ENCODE measurements at regions not wholly inside any gene's neighbourhood (a gene's known extent, or its start where the extent isn't known, plus 50 kb on each side); places are given as distances from the start of the nearest gene placed in this dataset.

DNA sequence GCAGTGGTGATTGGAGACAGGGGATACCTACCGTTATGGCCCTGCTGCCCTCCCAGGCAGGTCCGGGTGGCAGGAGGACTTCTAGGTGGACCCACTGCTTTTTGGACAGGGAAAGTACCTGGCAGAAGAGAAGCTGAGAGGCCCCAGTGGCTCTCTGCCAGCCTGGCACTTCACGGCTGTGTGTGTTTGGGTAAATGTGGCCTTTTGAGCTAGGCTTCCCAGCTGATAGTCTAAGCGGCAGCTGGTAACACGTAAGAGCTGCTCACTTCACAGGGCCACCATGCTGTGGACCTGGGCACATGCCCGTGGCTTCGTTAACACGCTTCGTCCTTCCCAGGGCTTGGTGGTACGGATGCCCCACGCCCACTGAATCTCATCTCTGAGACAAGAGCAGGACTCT is 92.0 kb upstream of the CLCN4 start:
- 80 to 100% methylated on average over 1 to 3 of the region's 11 CpGs for WGBS, 2 experiments (ENCODE audit: insufficient coverage in 2 of 2)
- no peaks in the 10 kb centered on the region for H3K9me3 ChIP-seq (ENCODE audit: control insufficient read depth, low read length)

DNA sequence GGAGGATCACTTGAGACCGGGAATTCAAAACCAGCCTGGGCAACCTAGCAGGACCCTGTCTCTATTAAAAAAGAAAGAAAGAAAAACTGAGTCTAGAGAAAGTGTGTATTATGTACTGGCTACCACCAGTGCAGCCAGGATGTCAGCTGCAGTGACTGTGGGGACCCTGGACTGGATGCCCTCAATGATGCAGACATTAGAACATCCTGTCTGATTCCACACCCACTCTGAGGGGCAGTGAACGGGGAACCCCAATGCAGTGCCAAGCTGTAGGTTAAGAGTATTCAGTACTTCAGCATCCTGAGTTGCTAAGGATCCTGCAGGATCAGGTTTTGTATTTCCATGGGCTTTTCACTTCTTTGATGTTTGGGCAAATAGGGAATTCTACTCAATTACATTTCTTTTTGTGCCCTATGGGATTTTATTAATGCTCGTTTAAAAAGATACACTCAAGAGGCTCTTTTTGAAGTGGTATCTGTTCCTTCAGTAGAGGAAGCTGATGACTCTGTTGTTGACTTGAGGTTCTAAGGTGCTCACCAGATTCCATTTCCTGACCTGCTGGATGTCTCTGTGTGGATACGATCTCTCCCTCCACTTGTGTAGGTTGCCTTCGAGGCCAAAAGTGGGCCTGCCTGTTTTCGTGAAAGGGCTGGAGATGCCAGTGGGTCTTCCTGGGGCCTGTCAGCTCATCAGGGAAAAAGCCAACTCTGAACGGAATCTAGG is 85.9 kb upstream of the CLCN4 start:
- 100% methylated on average over 1 to 2 of the region's 7 CpGs for WGBS, 2 experiments (ENCODE audit: insufficient coverage in 2 of 2)
- no peak overlapping the region for H3K27ac ChIP-seq (ENCODE audit: low read depth, low read length, severe bottlenecking)
- peaks cover 6% of the 10 kb centered on the region for H3K4me1 ChIP-seq (ENCODE audit: control insufficient read depth, insufficient read depth, low read length, poor library complexity, severe bottlenecking)
- H3K4me3 ChIP-seq (ENCODE audit: extremely low read depth, insufficient read depth, low read length, poor library complexity, severe bottlenecking) = no peak overlapping the region
- peaks cover 36% of the 10 kb centered on the region for H3K36me3 ChIP-seq (ENCODE audit: control insufficient read depth, insufficient read depth, low read length)
- no peaks in the 10 kb centered on the region for H3K9me3 ChIP-seq (ENCODE audit: control insufficient read depth, low read length)

More for the DNA sequence above, 92.0 kb upstream of the CLCN4 start:
- Histone ChIP-seq H3K4me3 (ENCODE audit: extremely low read depth, insufficient read depth, low read length, poor library complexity, severe bottlenecking) (no peak overlapping the region), H3K4me1 (ENCODE audit: control insufficient read depth, insufficient read depth, low read length, poor library complexity, severe bottlenecking) (peaks cover 10% of the 10 kb centered on the region), H3K27ac (ENCODE audit: low read depth, low read length, severe bottlenecking) (no peak overlapping the region), H3K36me3 (ENCODE audit: control insufficient read depth, insufficient read depth, low read length) (peaks cover 25% of the 10 kb centered on the region)

DNA sequence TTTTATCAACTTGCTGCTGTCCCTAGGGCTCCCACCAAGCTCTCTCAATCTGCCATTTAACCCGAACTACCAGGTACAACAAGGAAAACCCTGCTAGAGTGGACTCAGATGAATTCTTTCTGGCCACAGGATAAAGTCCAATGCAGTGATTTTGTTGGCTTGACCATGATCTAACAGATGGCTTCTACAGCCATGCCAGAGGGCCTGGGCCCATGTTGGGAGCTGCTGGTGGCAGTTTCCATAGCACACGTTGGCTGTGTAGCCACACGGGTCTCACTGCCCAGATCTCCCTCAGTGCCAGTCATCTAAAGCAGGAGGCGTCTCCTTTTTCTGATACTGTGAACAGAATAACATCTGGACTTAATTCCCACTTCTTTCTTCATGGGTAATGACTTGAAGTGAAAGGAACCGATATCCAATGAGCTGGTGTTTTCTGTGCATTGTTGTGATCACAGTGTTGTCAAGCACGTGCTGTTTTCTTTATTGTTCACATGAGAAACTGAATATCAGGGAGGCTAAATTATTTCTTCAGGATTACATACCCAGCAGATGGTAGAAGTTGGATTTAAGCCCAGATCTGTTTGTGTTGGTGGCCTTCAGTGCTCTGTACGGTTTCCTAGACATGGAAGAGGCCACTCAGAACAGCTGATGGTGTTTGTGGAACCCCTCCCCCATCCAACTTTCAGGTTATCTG is 85.2 kb upstream of the CLCN4 start:
- no peak overlapping the region for H3K27ac ChIP-seq (ENCODE audit: low read depth, low read length, severe bottlenecking)
- H3K4me3 ChIP-seq (ENCODE audit: extremely low read depth, insufficient read depth, low read length, poor library complexity, severe bottlenecking) = no peak overlapping the region
- WGBS, 2 experiments (ENCODE audit: insufficient coverage in 2 of 2) = no CpG with 5 or more reads among the region's 7 CpGs
- no peaks in the 10 kb centered on the region for H3K9me3 ChIP-seq (ENCODE audit: control insufficient read depth, low read length)
- H3K36me3 ChIP-seq (ENCODE audit: control insufficient read depth, insufficient read depth, low read length) = peaks cover 36% of the 10 kb centered on the region
- no peaks in the 10 kb centered on the region for H3K4me1 ChIP-seq (ENCODE audit: control insufficient read depth, insufficient read depth, low read length, poor library complexity, severe bottlenecking)

DNA sequence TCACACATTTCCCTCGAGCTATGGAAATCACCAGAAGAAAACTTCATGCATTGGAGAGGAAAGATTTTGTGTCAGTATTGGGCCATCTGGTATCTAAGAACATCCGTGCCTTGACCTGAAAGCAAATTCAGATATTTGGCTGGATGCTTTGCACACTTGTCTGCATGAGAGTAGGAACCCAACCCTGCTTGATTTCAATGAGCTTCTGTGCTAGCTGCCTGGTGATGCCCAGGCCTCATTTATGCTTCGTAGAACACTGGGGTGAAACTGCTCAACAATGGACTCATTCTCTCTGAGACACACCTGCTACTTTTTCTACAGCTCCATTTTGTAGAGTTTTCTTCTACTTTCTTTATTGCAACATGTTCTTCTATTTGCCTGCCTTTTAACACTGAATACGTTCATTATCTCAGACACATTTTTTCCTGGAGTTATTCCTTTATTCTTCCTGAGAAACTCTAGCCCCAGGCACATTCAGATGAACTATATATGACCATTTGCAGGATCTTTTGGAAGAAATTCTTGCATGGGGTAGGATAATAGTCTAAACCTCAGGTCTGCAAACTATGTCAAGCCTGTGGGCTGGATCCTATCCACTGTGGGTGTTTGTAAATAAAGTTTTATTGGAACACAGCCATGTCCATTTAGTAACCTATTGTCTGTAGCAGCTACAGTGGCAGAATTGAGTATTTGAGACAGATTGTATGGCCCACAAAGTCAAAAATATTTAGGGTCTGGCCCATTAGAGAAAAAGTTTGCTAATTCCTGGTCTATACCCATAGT is 83.8 kb upstream of the CLCN4 start:
- Histone ChIP-seq H3K9me3 (ENCODE audit: control insufficient read depth, low read length) (no peaks in the 10 kb centered on the region), H3K27ac (ENCODE audit: low read depth, low read length, severe bottlenecking) (no peak overlapping the region), H3K4me3 (ENCODE audit: extremely low read depth, insufficient read depth, low read length, poor library complexity, severe bottlenecking) (no peak overlapping the region), H3K36me3 (ENCODE audit: control insufficient read depth, insufficient read depth, low read length) (peaks cover 22% of the 10 kb centered on the region), H3K4me1 (ENCODE audit: control insufficient read depth, insufficient read depth, low read length, poor library complexity, severe bottlenecking) (no peaks in the 10 kb centered on the region)
- WGBS, 2 experiments (ENCODE audit: insufficient coverage in 2 of 2) = 89 to 100% methylated on average over 2 to 3 of the region's 4 CpGs

DNA sequence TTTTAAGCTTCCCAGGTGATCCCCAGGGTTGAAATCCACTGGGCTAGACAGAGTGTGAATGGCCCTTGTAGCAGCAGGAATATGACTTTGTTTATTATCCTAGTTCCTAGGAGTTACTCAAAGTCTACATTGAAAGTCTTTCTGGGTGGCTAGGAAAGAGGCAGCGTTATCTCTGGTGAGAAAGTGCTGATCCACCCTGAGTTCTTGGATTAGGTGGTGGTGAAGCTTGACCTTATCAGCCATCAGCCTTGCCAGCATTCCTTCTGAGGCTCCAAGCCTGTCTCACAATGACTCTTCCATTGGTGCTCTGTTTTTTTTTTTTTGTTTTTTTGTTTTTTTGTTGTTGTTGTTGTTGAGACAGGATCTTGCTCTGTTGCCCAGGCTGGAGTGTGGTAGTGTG is 83.1 kb upstream of the CLCN4 start:
- Histone ChIP-seq H3K4me3 (ENCODE audit: extremely low read depth, insufficient read depth, low read length, poor library complexity, severe bottlenecking) (no peak overlapping the region), H3K4me1 (ENCODE audit: control insufficient read depth, insufficient read depth, low read length, poor library complexity, severe bottlenecking) (no peaks in the 10 kb centered on the region), H3K36me3 (ENCODE audit: control insufficient read depth, insufficient read depth, low read length) (peaks cover 19% of the 10 kb centered on the region), H3K9me3 (ENCODE audit: control insufficient read depth, low read length) (no peaks in the 10 kb centered on the region), H3K27ac (ENCODE audit: low read depth, low read length, severe bottlenecking) (no peak overlapping the region)
- WGBS, 2 experiments (ENCODE audit: insufficient coverage in 2 of 2) = no CpG with 5 or more reads among the region's 1 CpG

DNA sequence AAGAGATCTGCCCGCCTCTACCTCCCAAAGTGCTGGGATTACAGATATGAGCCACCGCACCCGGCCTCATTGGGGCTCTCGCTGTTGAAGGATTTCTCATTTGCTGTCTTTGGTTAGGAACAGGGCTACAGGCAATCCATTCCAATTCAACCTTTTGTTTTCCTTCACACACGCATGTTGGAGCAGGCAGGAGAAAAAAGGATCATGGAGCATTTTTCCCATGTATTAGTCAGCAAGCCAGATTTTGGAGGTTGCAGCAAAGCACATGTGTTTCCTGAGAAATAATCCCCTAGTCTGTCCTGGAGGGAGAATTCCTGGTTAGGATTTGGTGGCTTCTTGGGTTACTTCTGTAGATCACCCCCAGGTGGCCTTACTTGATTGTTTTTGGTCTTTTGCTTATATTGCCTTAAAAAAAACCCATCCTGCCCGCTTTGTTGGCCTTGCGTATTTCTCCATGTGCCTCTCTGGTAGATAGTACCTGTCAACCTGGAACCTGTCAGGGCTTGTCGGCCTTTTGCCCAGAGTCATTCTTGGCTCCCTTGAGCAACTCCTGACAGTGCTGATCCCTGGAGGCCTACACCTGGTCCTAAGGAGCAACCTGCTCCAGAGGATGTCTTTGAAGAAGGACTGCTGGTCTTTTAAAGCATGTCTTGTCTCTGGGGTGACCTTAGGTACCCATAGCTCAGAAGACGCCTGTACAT is 82.4 kb upstream of the CLCN4 start:
- no peaks in the 10 kb centered on the region for H3K4me1 ChIP-seq (ENCODE audit: control insufficient read depth, insufficient read depth, low read length, poor library complexity, severe bottlenecking)
- H3K4me3 ChIP-seq (ENCODE audit: extremely low read depth, insufficient read depth, low read length, poor library complexity, severe bottlenecking) = no peak overlapping the region
- H3K9me3 ChIP-seq (ENCODE audit: control insufficient read depth, low read length) = no peaks in the 10 kb centered on the region
- no peak overlapping the region for H3K27ac ChIP-seq (ENCODE audit: low read depth, low read length, severe bottlenecking)
- 100% methylated on average over 1 of the region's 9 CpGs; no CpG with 5 or more reads in 1 of the 2 experiments for WGBS, 2 experiments (ENCODE audit: insufficient coverage in 2 of 2)
- H3K36me3 ChIP-seq (ENCODE audit: control insufficient read depth, insufficient read depth, low read length) = peaks cover 26% of the 10 kb centered on the region

DNA sequence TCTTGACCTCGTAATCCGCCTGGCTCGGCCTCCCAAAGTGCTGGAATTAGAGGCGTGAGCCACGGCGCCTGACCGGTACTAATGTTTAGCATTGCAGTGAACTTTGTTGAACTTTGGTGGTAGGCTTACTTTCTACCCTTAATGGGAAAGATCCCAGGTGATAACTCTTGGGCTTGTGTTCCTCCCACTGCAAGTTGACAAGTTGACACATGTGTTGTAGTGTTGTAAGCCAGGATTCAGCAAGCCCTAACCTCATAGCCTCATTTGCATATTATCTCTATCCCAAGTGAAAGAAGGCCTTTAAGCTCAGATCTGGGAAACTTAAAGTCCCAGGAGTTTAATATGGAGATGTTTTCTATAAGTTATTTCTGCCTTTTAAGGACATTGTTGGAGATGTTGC is 80.0 kb upstream of the CLCN4 start:
- H3K36me3 ChIP-seq (ENCODE audit: control insufficient read depth, insufficient read depth, low read length) = peaks cover 37% of the 10 kb centered on the region
- H3K27ac ChIP-seq (ENCODE audit: low read depth, low read length, severe bottlenecking) = no peak overlapping the region
- no CpG with 5 or more reads among the region's 7 CpGs for WGBS, 2 experiments (ENCODE audit: insufficient coverage in 2 of 2)

DNA sequence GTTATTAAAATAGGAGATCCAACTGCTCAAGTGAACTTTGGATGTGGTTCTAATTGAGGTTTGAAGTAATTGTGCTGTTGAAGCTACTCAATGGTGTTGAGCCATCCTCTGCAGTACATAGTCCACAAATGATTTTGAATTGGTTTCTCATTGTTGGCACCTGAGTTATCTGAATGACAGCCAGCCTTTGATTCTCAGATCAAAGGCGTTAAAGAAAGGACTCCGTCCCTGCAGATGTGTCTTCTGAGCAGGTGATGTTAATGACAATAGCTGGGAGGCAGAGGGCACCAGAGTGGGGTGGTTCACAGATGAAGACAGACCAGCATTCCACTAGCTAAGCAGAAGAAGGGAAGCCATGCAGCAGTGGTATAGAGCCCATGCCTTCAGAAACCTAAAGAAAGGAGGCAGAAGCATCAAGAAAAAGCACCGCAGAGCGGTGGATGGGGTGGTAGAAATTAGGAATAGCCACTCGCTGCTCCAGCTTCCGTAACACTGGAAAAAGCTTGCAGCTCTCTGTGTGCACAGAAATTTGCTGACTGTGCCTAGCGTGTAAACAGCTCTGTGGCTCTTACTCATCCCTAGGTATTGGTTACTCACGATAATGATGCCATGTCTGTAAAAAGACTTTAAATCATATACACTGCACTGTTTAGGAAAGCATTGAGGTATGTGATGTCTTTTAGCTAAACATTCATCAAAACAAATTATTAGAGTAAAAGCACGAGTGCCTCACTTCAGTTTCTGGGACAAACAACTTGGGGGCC is 79.2 kb upstream of the CLCN4 start:
- 95 to 100% methylated on average over 3 to 4 of the region's 9 CpGs for WGBS, 2 experiments (ENCODE audit: insufficient coverage in 2 of 2)
- Histone ChIP-seq H3K27ac (ENCODE audit: low read depth, low read length, severe bottlenecking) (no peak overlapping the region), H3K9me3 (ENCODE audit: control insufficient read depth, low read length) (no peaks in the 10 kb centered on the region), H3K4me3 (ENCODE audit: extremely low read depth, insufficient read depth, low read length, poor library complexity, severe bottlenecking) (no peak overlapping the region), H3K4me1 (ENCODE audit: control insufficient read depth, insufficient read depth, low read length, poor library complexity, severe bottlenecking) (no peaks in the 10 kb centered on the region), H3K36me3 (ENCODE audit: control insufficient read depth, insufficient read depth, low read length) (peaks cover 37% of the 10 kb centered on the region)

More for the DNA sequence above, 80.0 kb upstream of the CLCN4 start:
- Histone ChIP-seq H3K4me3 (ENCODE audit: extremely low read depth, insufficient read depth, low read length, poor library complexity, severe bottlenecking) (no peak overlapping the region), H3K9me3 (ENCODE audit: control insufficient read depth, low read length) (no peaks in the 10 kb centered on the region), H3K4me1 (ENCODE audit: control insufficient read depth, insufficient read depth, low read length, poor library complexity, severe bottlenecking) (no peaks in the 10 kb centered on the region)

DNA sequence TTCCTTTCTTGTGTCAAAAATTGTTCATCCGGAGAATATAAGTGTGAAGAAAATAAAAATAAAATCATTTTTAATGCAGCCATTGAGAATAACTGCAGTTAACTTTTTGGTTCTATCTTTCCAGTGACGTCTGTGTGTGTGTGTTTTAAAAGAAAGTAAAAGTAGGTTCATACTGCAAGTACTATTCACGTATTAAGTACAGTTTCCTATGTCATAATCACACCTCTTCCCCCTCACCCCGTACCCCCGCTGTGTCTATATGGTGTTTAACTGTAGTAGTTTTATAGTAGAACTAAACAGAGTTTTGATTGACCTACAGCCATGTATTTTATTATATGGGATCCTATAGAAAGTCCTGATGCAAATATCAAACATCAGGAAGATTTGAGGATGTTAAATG is 78.5 kb upstream of the CLCN4 start:
- no peaks in the 10 kb centered on the region for H3K9me3 ChIP-seq (ENCODE audit: control insufficient read depth, low read length)
- no peaks in the 10 kb centered on the region for H3K4me1 ChIP-seq (ENCODE audit: control insufficient read depth, insufficient read depth, low read length, poor library complexity, severe bottlenecking)
- peaks cover 35% of the 10 kb centered on the region for H3K36me3 ChIP-seq (ENCODE audit: control insufficient read depth, insufficient read depth, low read length)
- no CpG with 5 or more reads among the region's 5 CpGs for WGBS, 2 experiments (ENCODE audit: insufficient coverage in 2 of 2)
- H3K27ac ChIP-seq (ENCODE audit: low read depth, low read length, severe bottlenecking) = no peak overlapping the region
- H3K4me3 ChIP-seq (ENCODE audit: extremely low read depth, insufficient read depth, low read length, poor library complexity, severe bottlenecking) = no peak overlapping the region

DNA sequence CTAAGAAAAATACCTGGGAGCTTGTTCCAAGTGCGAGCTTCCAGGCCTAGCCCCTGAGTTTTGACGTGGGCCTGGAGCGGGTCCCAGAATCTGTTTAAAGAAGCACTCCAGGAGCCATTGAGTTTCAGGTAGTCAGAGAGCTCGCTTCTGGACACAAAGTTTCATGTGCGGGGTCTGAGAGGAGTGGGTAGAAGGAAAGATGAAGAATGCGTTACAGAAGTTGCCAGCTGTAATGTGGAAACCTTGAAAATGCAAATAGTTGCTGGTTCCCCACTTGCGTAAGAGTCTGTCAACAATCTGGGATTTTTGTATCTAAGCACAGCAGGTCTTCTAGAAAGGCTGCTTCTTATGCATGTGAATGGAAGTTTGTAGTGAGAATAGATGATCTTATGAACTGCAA is 77.5 kb upstream of the CLCN4 start:
- peaks cover 2% of the 10 kb centered on the region for H3K4me1 ChIP-seq (ENCODE audit: control insufficient read depth, insufficient read depth, low read length, poor library complexity, severe bottlenecking)
- 94 to 96% methylated on average over 5 to 7 of the region's 7 CpGs for WGBS, 2 experiments (ENCODE audit: insufficient coverage in 2 of 2)
- H3K9me3 ChIP-seq (ENCODE audit: control insufficient read depth, low read length) = no peaks in the 10 kb centered on the region
- no peak overlapping the region for H3K4me3 ChIP-seq (ENCODE audit: extremely low read depth, insufficient read depth, low read length, poor library complexity, severe bottlenecking)
- no peak overlapping the region for H3K27ac ChIP-seq (ENCODE audit: low read depth, low read length, severe bottlenecking)
- peaks cover 34% of the 10 kb centered on the region for H3K36me3 ChIP-seq (ENCODE audit: control insufficient read depth, insufficient read depth, low read length)

Measured in mesodermal cell (in vitro differentiated cells).